ENCODE measurements at regions not wholly inside any gene's neighbourhood (a gene's known extent, or its start where the extent isn't known, plus 50 kb on each side); places are given as distances from the start of the nearest gene placed in this dataset.

DNA sequence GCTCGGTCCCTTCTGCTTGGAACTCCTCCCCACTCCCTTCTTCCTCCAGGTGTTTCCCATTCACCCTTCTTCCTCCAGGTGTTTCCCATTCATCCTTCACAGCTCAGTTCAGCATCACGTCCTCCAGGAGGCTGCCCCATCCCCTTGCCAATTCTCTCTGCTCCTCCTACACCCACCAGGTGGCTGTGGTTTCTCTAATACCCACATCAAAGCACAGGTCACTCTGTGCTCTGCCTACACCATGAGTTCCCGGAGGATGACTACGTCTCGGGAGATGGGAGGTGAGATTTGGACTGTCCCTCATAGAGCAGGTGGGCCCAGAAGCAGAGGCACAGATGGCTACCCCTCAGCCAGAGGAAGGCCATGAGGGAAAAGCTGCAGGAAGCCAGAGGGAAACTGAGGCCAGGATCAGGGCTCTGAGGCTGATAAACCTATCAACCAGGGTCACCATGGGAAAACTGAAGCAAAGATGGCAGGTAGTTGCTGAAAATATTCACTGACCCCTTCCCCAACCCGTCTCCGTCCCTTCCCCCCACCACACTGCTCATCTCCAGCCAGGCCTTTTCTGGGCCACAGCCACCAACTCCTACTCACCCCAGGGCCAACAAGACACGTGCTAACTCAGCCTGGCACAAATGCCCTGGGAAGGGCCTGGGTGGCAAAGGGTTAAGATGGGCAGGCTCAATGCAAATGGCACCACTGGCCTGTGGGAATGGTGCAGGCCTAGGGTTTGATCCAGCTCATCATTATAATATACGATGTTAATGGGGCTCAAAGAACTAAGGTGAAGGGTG lies 56.6 kb upstream of the CPXM2 start:
- Histone ChIP-seq H3K9me3 (ENCODE audit: insufficient read depth in 2 of 2, low read depth in 1 of 2, low read length in 1 of 2) (no peaks in the 10 kb centered on the region), H3K27me3 (replicated peaks in 1 of 4; ENCODE audit: control insufficient read depth in 3 of 4, extremely low read depth in 1 of 4, insufficient read depth in 3 of 4, low read length in 3 of 4) (no peaks in the 10 kb centered on the region), H3K79me2 (ENCODE audit: control insufficient read depth in 1 of 2, insufficient read depth in 2 of 2, low read length in 2 of 2) (no peaks in the 10 kb centered on the region), H2AK5ac (ENCODE audit: low read depth, low read length) (no peak overlapping the region), H3K36me3 (ENCODE audit: control insufficient read depth in 2 of 4, insufficient read depth in 4 of 4, low read length in 3 of 4) (no peaks in the 10 kb centered on the region), H2BK12ac (ENCODE audit: low read depth, low read length) (0 out of 2 replicates have a peak overlapping the region, but pooled peaks have one; percentile 60), H4K8ac (ENCODE audit: extremely low read depth, insufficient read depth, low read length) (peak overlapping the region; percentile 8), H3K4me3 (ENCODE audit: extremely low read depth in 1 of 4, insufficient read depth in 2 of 4, low read depth in 3 of 4, low read length in 4 of 4) (no peak overlapping the region), H3K4me1 (replicated peaks in 1 of 4; ENCODE audit: control insufficient read depth in 3 of 4, insufficient read depth in 4 of 4, low read length in 3 of 4) (peaks cover 0 to 8% (median 0%) of the 10 kb centered on the region in 4 experiments; a peak in 2 of 7 replicates), H3K23me2 (ENCODE audit: low read depth, low read length) (no peaks in the 10 kb centered on the region), H2BK5ac (ENCODE audit: low read depth, low read length) (no peak overlapping the region), H3K4me2 (ENCODE audit: insufficient read depth in 1 of 2, low read depth in 2 of 2, low read length in 2 of 2) (no peak overlapping the region), H3K4ac (replicated peaks; ENCODE audit: insufficient read length, low read depth, low read length) (no peak overlapping the region), H4K5ac (ENCODE audit: insufficient read length, low read depth, low read length) (no peak overlapping the region), H3K18ac (ENCODE audit: extremely low read depth, low read length) (no peak overlapping the region), H3K56ac (replicated peaks; ENCODE audit: insufficient read length, low read depth, low read length) (no peak overlapping the region), H2AFZ (ENCODE audit: low read length) (no peak overlapping the region), H3K23ac (ENCODE audit: insufficient read length) (no peak overlapping the region), H2BK20ac (ENCODE audit: low read length) (no peak overlapping the region), H3K79me1 (ENCODE audit: low read depth, low read length) (no peaks in the 10 kb centered on the region), H4K91ac (replicated peaks; ENCODE audit: insufficient read length, low read length) (peak overlapping the region; percentile 38), H4K20me1 (replicated peaks in 1 of 2; ENCODE audit: control insufficient read depth in 1 of 2, insufficient read depth in 2 of 2, low read length in 2 of 2) (no peaks in the 10 kb centered on the region), H2BK15ac (ENCODE audit: low read length) (no peak overlapping the region), H3K27ac (ENCODE audit: low read depth, low read length) (no peak overlapping the region), H3K9ac (replicated peaks in 1 of 4; ENCODE audit: extremely low read depth in 1 of 4, low read depth in 3 of 4, low read length in 3 of 4) (no peak overlapping the region), H3K14ac (ENCODE audit: insufficient read length) (peak overlapping the region; percentile 24), H2BK120ac (replicated peaks; ENCODE audit: low read depth, low read length) (no peak overlapping the region)
- no peak for DNase-seq (ENCODE audit: low read depth in 1 of 2, low spot score in 2 of 2)
- TF ChIP-seq CHD2 (IDR thresholded peaks at IDR 0.05; ENCODE audit: low read length) = no peak
- FAIRE-seq = no peak
- WGBS, 2 experiments (ENCODE audit: extremely low coverage in 1 of 2, insufficient coverage in 1 of 2, insufficient read length in 1 of 2, insufficient replicate concordance in 2 of 2, low coverage in 1 of 2, low lambda C conversion rate in 2 of 2, missing lambda C conversion rate in 1 of 2) = 93% methylated on average over 9 of the region's 9 CpGs; no CpG with 5 or more reads in 1 of the 2 experiments
- ChIA-PET CTCF (ENCODE audit: partially characterized antibody) (interaction anchor here (0.7 to 1.7 kb wide), 4 partner anchors 305 to 375 kb away, joined by 3 to 4 read pairs (median 4); no protein-coding TSS in a partner anchor), POLR2A (ENCODE audit: partially characterized antibody) (no interaction called here)

All from H1 (cell line).